ENCODE measurements at regions not wholly inside any gene's neighbourhood (a gene's known extent, or its start where the extent isn't known, plus 50 kb on each side); places are given as distances from the start of the nearest gene placed in this dataset.
"Not testable (repeated sequence)": the region's sequence is repeated elsewhere in the genome, so short reads cannot be mapped to it uniquely, and the experiment has no call there.

DNA sequence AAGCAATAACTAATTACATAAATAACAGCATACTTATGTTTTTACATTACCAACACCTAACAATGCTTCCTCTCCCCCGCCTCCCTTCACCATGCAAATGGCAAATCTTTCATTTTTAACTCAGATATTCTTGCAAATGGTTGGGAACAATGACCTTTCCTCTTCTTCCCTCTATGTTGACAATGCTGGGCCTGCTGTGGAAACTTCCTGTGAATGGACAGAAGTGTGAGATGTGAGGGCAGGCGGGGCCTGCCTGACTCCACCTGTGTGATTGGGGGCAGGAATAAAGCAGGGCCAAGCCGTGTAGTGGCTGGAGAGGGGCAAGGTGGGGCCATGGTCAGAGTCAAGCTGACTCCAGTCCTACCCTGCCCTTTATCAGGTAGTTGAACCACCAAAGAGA, 289.6 kb downstream of the RPS6KC1 start:
- H3K4me3 ChIP-seq (ENCODE audit: low read depth in 1 of 2, low read length in 2 of 2): no peak overlapping the region

DNA sequence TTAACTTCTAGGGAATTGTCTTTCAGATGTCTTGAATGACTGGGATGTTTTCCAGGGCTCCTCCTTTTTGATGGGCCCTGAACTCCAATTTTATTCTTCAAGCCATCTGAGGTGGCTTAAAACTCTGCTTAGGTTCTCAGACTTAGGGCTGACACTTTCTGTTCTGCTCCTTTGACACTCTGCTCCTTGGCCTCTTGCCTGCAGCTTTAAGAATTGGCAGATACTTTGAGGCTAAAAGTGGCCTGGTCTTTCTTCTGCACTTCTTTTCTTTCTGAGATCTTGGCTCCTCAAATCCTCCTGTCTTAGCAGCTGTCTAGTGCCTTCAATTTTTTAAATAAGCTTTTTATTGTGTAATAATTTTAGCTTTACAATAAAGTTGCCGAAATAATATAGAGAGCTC, 294.6 kb downstream of the RPS6KC1 start:
- Histone ChIP-seq H3K4me3 (ENCODE audit: low read depth in 1 of 2, low read length in 2 of 2) (no peak overlapping the region), H3K4me1 (ENCODE audit: insufficient read depth, low read length) (no peaks in the 10 kb centered on the region), H3K27me3 (ENCODE audit: control insufficient read depth in 1 of 2, insufficient read depth in 2 of 2, low read length in 2 of 2) (no peaks in the 10 kb centered on the region), H3K36me3 (ENCODE audit: insufficient read depth, low read length) (no peaks in the 10 kb centered on the region), H3K9me3 (ENCODE audit: low read length) (no peaks in the 10 kb centered on the region), H3K27ac (ENCODE audit: low read depth, low read length) (no peak overlapping the region), H3K9ac (ENCODE audit: low read length) (no peak overlapping the region)

More for the DNA sequence above, 289.6 kb downstream of the RPS6KC1 start:
- H3K4me1 ChIP-seq (ENCODE audit: insufficient read depth, low read length): no peaks in the 10 kb centered on the region
- H3K27me3 ChIP-seq (ENCODE audit: control insufficient read depth in 1 of 2, insufficient read depth in 2 of 2, low read length in 2 of 2): no peaks in the 10 kb centered on the region
- no peaks in the 10 kb centered on the region for H3K9me3 ChIP-seq (ENCODE audit: low read length)
- no peak overlapping the region for H3K9ac ChIP-seq (ENCODE audit: low read length)
- H3K36me3 ChIP-seq (ENCODE audit: insufficient read depth, low read length): no peaks in the 10 kb centered on the region
- no peak overlapping the region for H3K27ac ChIP-seq (ENCODE audit: low read depth, low read length)

DNA sequence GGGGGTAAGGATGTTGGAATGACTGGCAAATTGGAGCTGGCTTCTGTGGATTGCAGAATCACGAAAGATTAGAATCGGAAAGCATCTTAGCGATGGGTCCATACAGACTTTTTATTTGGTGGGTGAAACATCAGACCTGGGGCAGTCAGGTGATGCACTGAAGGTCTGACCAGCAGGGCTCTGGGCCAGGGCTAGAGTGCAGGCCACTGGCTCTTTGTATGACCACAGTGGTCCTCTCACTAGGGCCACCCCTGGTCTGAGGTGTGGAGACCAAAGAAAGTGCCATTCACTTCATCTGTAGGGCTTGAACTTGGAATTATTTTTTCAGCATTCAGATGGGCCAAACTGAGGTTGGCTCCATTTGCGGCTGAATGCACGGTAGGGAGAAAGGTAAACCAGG, 306.4 kb downstream of the RPS6KC1 start:
- Histone ChIP-seq H3K4me1 (ENCODE audit: insufficient read depth, low read length) (no peaks in the 10 kb centered on the region), H3K9ac (ENCODE audit: low read length) (no peak overlapping the region), H3K36me3 (ENCODE audit: insufficient read depth, low read length) (no peaks in the 10 kb centered on the region), H3K9me3 (ENCODE audit: low read length) (no peaks in the 10 kb centered on the region), H3K27ac (ENCODE audit: low read depth, low read length) (no peak overlapping the region), H3K4me3 (ENCODE audit: low read depth in 1 of 2, low read length in 2 of 2) (no peak overlapping the region), H3K27me3 (ENCODE audit: control insufficient read depth in 1 of 2, insufficient read depth in 2 of 2, low read length in 2 of 2) (no peaks in the 10 kb centered on the region)

DNA sequence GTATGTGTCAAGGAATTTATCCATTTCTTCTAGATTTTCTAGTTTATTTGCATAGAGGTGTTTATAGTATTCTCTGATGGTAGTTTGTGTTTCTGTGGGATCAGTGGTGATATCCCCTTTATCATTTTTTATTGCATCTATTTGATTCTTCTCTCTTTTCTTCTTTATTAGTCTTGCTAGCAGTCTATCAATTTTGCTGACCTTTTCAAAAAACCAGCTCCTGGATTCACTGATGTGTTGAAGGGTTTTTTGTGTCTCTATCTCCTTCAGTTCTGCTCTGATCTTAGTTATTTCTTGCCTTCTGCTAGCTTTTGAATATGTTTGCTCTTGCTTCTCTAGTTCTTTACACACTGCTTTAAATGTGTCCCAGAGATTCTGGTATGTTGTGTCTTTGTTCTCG, 307.3 kb downstream of the RPS6KC1 start:
- H3K36me3 ChIP-seq (ENCODE audit: insufficient read depth, low read length); H3K27me3 ChIP-seq (ENCODE audit: control insufficient read depth in 1 of 2, insufficient read depth in 2 of 2, low read length in 2 of 2); H3K4me1 ChIP-seq (ENCODE audit: insufficient read depth, low read length); H3K9me3 ChIP-seq (ENCODE audit: low read length); H3K4me3 ChIP-seq (ENCODE audit: low read depth in 1 of 2, low read length in 2 of 2); H3K9ac ChIP-seq (ENCODE audit: low read length); H3K27ac ChIP-seq (ENCODE audit: low read depth, low read length): not testable (repeated sequence)

DNA sequence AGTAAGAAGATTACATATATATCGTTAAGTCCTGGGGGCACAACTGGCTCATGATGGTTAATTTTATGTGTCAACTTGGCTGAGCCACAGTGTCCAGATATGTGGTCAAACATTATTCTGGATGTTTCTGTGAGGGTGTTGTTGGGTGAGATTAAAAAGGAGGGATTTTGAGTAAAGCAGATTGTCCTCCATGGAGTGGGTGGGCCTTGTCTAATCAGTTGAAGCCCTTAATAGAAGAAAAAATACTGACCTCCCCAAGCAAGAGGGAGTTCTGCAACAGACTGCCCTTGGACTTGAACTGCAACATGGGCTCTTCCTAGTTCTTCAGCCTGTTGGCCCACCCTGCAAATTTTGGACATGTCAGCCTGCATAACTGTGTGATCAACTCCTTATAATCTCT, 311.6 kb downstream of the RPS6KC1 start:
- H3K27ac ChIP-seq (ENCODE audit: low read depth, low read length): no peak overlapping the region

DNA sequence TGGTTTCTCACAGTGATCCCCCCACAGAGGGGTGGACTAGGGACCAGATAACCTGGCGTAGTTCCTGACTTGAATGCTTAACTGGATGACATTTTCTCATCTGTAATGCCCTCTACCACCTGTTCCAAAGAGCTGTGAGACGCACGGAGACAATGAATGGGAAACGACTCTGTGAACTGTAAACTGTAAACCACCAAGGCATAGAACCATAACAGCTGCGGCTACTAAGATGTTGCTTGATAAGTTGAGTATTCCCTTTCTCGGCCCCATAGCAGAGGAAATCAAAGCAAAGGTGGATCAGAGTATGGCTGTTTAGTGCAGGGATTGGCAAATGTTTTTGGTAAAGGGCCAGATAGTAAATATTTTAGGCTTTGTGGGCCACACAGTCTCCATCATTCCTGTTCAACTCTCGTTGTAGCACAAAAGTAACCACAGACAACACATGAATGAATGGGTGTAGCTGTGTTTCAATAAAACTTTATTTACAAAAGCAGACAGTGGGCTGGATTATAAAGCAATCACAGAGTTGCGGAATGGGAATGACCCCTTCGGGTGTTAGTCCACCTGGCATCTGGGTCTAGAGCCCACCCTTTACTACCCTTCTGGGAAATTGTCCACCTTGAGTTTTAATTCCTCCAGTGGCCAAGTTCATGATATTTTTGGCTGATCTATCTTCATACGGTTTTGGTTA, 315.2 kb downstream of the RPS6KC1 start:
- H3K4me3 ChIP-seq (ENCODE audit: low read depth in 1 of 2, low read length in 2 of 2): no peak overlapping the region
- H3K27me3 ChIP-seq (ENCODE audit: control insufficient read depth in 1 of 2, insufficient read depth in 2 of 2, low read length in 2 of 2): no peaks in the 10 kb centered on the region
- H3K4me1 ChIP-seq (ENCODE audit: insufficient read depth, low read length): no peaks in the 10 kb centered on the region
- no peak overlapping the region for H3K9ac ChIP-seq (ENCODE audit: low read length)
- H3K9me3 ChIP-seq (ENCODE audit: low read length): no peaks in the 10 kb centered on the region
- no peak overlapping the region for H3K27ac ChIP-seq (ENCODE audit: low read depth, low read length)
- H3K36me3 ChIP-seq (ENCODE audit: insufficient read depth, low read length): no peaks in the 10 kb centered on the region

More for the DNA sequence above, 311.6 kb downstream of the RPS6KC1 start:
- Histone ChIP-seq H3K9me3 (ENCODE audit: low read length) (no peaks in the 10 kb centered on the region), H3K9ac (ENCODE audit: low read length) (no peak overlapping the region), H3K27me3 (ENCODE audit: control insufficient read depth in 1 of 2, insufficient read depth in 2 of 2, low read length in 2 of 2) (no peaks in the 10 kb centered on the region), H3K4me3 (ENCODE audit: low read depth in 1 of 2, low read length in 2 of 2) (no peak overlapping the region), H3K4me1 (ENCODE audit: insufficient read depth, low read length) (no peaks in the 10 kb centered on the region), H3K36me3 (ENCODE audit: insufficient read depth, low read length) (no peaks in the 10 kb centered on the region)

DNA sequence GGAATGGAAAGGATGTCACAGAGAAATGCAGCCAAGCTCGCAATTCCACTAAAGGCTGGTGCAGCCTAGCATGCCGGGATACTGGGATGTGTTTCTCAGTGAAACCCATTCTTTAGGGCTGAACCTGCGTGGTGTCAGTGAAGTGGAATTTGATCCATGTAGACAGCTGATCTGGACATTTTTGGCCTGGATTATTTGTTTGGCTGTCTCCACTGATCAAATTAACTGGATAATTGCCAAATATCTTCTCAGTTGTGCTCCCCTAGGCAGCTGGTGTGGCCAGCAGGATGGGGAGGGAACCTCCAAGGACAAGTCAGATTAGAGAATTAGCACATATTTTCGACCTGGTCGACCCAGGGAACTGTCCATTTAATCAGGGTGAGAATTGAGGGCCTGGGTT, 318.4 kb downstream of the RPS6KC1 start:
- Histone ChIP-seq H3K9me3 (ENCODE audit: low read length) (no peaks in the 10 kb centered on the region), H3K27ac (ENCODE audit: low read depth, low read length) (no peak overlapping the region), H3K36me3 (ENCODE audit: insufficient read depth, low read length) (no peaks in the 10 kb centered on the region), H3K4me1 (ENCODE audit: insufficient read depth, low read length) (no peaks in the 10 kb centered on the region), H3K4me3 (ENCODE audit: low read depth in 1 of 2, low read length in 2 of 2) (no peak overlapping the region), H3K27me3 (ENCODE audit: control insufficient read depth in 1 of 2, insufficient read depth in 2 of 2, low read length in 2 of 2) (no peaks in the 10 kb centered on the region), H3K9ac (ENCODE audit: low read length) (no peak overlapping the region)

DNA sequence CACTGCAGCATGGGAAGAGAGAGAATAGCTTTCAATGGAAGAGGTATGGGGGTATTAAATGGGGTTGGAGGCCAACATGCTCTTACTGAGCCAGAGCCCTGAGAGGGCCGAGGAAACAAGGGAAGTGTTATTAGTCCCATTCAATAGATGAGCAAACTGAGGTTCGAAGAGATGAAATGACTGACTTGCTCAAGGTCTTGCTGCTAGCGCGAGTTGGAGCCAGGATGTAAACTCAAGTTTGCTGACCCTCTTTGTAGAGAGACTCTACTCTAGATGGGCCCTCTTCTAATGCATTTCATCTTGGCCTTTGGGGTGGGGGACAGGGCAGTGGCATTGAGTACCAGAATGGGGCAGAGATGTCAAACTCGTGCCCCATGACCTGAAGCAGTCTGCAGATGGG, 319.5 kb downstream of the RPS6KC1 start:
- no peak overlapping the region for H3K4me3 ChIP-seq (ENCODE audit: low read depth in 1 of 2, low read length in 2 of 2)
- H3K36me3 ChIP-seq (ENCODE audit: insufficient read depth, low read length): no peaks in the 10 kb centered on the region
- H3K9ac ChIP-seq (ENCODE audit: low read length): no peak overlapping the region
- H3K27me3 ChIP-seq (ENCODE audit: control insufficient read depth in 1 of 2, insufficient read depth in 2 of 2, low read length in 2 of 2): no peaks in the 10 kb centered on the region
- H3K27ac ChIP-seq (ENCODE audit: low read depth, low read length): no peak overlapping the region
- H3K4me1 ChIP-seq (ENCODE audit: insufficient read depth, low read length): no peaks in the 10 kb centered on the region
- no peaks in the 10 kb centered on the region for H3K9me3 ChIP-seq (ENCODE audit: low read length)

DNA sequence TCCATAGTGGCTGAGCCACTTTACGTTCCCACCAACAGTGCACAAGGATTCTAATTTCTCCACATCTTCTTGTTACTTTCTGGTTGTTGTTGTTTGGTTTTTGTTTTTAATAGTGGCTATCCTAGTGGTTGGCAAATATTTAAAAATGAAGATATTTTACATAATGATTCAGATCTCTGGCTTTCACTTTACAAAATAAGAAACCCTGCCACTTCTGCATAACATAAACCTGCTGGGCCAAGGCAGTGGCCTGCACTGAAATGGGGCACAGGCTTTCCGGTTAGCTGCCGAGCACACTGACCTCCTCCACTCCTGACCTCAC, 320.4 kb downstream of the RPS6KC1 start:
- Histone ChIP-seq H3K4me1 (ENCODE audit: insufficient read depth, low read length) (no peaks in the 10 kb centered on the region), H3K4me3 (ENCODE audit: low read depth in 1 of 2, low read length in 2 of 2) (no peak overlapping the region), H3K9me3 (ENCODE audit: low read length) (no peaks in the 10 kb centered on the region), H3K36me3 (ENCODE audit: insufficient read depth, low read length) (no peaks in the 10 kb centered on the region), H3K27ac (ENCODE audit: low read depth, low read length) (no peak overlapping the region), H3K9ac (ENCODE audit: low read length) (no peak overlapping the region), H3K27me3 (ENCODE audit: control insufficient read depth in 1 of 2, insufficient read depth in 2 of 2, low read length in 2 of 2) (no peaks in the 10 kb centered on the region)

DNA sequence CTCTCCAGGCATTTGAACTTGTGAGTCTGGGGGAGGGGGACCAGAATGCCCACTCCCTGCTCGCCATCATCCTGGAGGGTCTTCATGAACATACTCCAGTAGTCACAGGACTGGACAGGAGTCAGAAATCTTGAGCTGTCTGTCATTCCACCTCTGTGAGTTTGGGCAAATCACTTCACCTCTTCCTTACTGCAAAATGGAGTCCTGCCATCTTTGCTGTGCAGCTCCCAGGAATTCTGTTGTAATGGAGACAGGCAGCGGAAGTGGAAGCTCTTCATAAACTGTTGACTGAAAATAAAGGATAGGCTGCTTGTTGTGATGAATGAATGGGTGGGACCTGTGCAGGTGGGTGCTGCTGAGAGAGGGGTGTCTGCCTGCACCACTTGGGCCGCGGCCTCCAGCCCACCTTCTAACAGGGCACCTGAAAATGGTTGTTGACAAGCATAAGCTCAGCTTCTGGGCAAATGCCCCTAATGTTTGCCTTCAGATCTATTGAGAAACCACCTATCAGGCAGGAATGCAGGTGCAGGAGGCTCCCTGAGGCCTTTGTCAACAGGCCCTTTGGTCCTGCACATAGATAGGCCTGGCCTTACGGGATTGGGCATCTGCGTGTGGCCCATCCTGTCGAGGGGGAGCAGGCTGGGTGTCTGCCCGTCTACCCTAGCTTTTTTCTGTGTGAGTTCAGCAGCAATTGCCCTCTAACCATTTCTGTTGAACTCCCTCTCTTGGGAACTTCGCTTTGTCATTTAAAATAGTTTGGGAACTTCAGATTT, 321.0 kb downstream of the RPS6KC1 start:
- no peak overlapping the region for H3K4me3 ChIP-seq (ENCODE audit: low read depth in 1 of 2, low read length in 2 of 2)
- H3K27me3 ChIP-seq (ENCODE audit: control insufficient read depth in 1 of 2, insufficient read depth in 2 of 2, low read length in 2 of 2): no peaks in the 10 kb centered on the region
- H3K4me1 ChIP-seq (ENCODE audit: insufficient read depth, low read length): no peaks in the 10 kb centered on the region
- H3K27ac ChIP-seq (ENCODE audit: low read depth, low read length): no peak overlapping the region
- no peaks in the 10 kb centered on the region for H3K36me3 ChIP-seq (ENCODE audit: insufficient read depth, low read length)
- H3K9me3 ChIP-seq (ENCODE audit: low read length): no peaks in the 10 kb centered on the region
- no peak overlapping the region for H3K9ac ChIP-seq (ENCODE audit: low read length)

DNA sequence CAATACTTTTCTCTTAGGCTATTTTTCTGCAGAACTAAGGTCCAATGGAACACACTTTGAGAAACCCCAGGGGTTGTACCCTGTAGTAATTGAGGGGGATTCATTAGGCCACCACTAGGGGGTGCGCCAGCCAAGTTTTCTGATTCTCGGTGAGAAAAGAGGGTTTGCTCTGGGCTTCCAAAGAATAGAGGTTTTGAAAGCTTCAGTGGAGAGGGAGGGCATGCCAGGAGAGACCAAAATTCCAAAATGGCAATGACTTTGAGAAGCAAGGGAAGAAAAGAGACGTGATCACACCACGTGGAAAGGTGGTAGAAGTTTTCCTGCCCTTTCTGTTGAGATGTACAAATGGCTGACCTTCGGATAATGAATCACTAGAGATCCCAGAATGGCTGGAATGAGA, 323.3 kb downstream of the RPS6KC1 start:
- H3K27ac ChIP-seq (ENCODE audit: low read depth, low read length): no peak overlapping the region
- no peaks in the 10 kb centered on the region for H3K27me3 ChIP-seq (ENCODE audit: control insufficient read depth in 1 of 2, insufficient read depth in 2 of 2, low read length in 2 of 2)
- H3K36me3 ChIP-seq (ENCODE audit: insufficient read depth, low read length): no peaks in the 10 kb centered on the region
- no peaks in the 10 kb centered on the region for H3K9me3 ChIP-seq (ENCODE audit: low read length)
- no peaks in the 10 kb centered on the region for H3K4me1 ChIP-seq (ENCODE audit: insufficient read depth, low read length)
- H3K4me3 ChIP-seq (ENCODE audit: low read depth in 1 of 2, low read length in 2 of 2): no peak overlapping the region
- H3K9ac ChIP-seq (ENCODE audit: low read length): no peak overlapping the region

DNA sequence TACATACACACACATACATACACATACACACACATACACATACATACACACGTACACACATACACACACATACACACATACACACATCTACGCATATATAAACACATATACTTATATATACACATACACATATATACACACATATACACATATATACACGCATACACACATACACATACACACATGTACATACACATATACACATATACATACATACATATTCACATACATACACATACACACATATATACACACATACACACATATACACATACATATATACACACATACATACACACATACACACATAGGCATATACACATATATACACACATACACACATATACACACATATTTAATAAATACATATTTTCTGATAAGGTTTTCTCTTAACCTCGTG, 324.0 kb downstream of the RPS6KC1 start:
- H3K36me3 ChIP-seq (ENCODE audit: insufficient read depth, low read length): no peaks in the 10 kb centered on the region
- no peaks in the 10 kb centered on the region for H3K27me3 ChIP-seq (ENCODE audit: control insufficient read depth in 1 of 2, insufficient read depth in 2 of 2, low read length in 2 of 2)
- no peaks in the 10 kb centered on the region for H3K4me1 ChIP-seq (ENCODE audit: insufficient read depth, low read length)
- no peak overlapping the region for H3K9ac ChIP-seq (ENCODE audit: low read length)
- no peaks in the 10 kb centered on the region for H3K9me3 ChIP-seq (ENCODE audit: low read length)
- H3K27ac ChIP-seq (ENCODE audit: low read depth, low read length): no peak overlapping the region
- H3K4me3 ChIP-seq (ENCODE audit: low read depth in 1 of 2, low read length in 2 of 2): no peak overlapping the region

Measured in muscle layer of colon (tissue), 2 donors.